H54 (cell line): ENCODE measurements at regions not wholly inside any gene's neighbourhood (a gene's known extent, or its start where the extent isn't known, plus 50 kb on each side); places are given as distances from the start of the nearest gene placed in this dataset.
"Not testable (repeated sequence)": the region's sequence is repeated elsewhere in the genome, so short reads cannot be mapped to it uniquely, and the experiment has no call there.

Source experiments
- DNase-seq: peaks from one replicate; pipeline ENCODE4 v3.0.0; 2011; ENCODE audit warnings: low spot score, mixed read lengths; ENCODE audit not compliant: insufficient read length
- FAIRE-seq: peaks from 3 replicates; lab custom pipeline; 2011; peaks lifted over from hg19 to GRCh38; lab: Jason Lieb, UNC
- POLR2A ChIP-seq: IDR thresholded peaks from 2 replicates; pipeline ENCODE4 v1.6.1; 2011; ENCODE audit warnings: low read depth, mild to moderate bottlenecking, low read length

- no peak for FAIRE-seq
- no peak for TF ChIP-seq POLR2A
Observed at GRCh38 chr14:104305511-104306449, 167.4 kb downstream of the KIF26A start.

DNA sequence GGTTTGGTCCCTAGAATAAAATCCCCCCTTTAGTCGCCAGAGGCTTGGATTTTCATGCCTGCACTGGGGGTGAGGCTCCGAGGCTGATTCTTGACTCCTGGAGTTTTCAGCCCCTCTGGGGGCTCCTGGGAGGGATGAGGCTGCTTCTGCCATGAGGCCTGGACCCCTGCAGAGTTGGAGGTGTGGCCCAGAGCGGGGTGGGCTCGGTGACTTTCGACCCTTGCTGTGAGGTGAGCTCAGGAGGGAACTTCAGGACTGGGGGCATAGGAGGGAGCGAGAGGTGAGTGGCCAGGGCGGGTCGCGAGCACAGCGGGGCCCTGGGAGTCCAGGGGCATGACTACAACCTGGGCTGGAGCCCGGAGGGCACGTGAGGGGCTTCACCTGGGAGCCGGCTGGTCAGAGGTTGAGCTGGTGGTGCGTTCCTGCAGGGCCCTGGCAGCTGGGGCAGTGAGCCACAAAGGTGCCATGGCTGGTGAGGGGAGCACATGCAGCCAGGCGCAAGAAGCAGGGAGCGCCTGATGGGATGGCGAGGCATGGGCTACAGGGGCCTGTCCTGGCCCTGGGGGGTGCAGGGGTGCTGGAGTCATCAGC lies 168.2 kb downstream of the KIF26A start:
- no peak for DNase-seq
- TF ChIP-seq POLR2A = no peak
- FAIRE-seq = no peak

More at GRCh38 chr14:104305511-104306449, 167.4 kb downstream of the KIF26A start:
- DNase-seq = no peak

DNA sequence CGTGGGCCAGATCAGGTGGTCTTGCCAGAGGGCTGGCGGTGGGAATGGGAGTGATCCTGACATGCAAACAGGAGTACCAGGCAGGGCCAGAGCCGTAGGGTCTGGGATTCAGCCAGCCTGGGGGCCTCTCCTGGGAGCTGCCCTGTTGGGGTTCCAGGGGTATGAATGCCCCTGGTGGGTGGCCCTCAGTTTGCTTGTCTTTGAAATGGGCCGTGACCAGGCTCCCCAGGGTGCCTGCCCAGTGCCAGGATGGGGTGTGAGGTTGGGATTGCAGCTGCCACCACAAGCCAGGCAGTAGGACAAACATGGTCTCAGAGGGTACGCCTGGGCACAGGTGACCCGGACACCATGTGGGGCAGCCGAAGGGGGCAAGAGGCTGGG lies 168.8 kb downstream of the KIF26A start:
- no peak for TF ChIP-seq POLR2A
- FAIRE-seq = no peak
- DNase-seq = no peak

- no peak for FAIRE-seq
- TF ChIP-seq POLR2A = no peak
Observed at GRCh38 chr14:104307627-104308401, 169.4 kb downstream of the KIF26A start.

GRCh38 chr14:104308534-104308933 lies 170.1 kb downstream of the KIF26A start:
- not testable (repeated sequence) for FAIRE-seq, DNase-seq

More at GRCh38 chr14:104307627-104308401, 169.4 kb downstream of the KIF26A start:
- DNase-seq = no peak

DNA sequence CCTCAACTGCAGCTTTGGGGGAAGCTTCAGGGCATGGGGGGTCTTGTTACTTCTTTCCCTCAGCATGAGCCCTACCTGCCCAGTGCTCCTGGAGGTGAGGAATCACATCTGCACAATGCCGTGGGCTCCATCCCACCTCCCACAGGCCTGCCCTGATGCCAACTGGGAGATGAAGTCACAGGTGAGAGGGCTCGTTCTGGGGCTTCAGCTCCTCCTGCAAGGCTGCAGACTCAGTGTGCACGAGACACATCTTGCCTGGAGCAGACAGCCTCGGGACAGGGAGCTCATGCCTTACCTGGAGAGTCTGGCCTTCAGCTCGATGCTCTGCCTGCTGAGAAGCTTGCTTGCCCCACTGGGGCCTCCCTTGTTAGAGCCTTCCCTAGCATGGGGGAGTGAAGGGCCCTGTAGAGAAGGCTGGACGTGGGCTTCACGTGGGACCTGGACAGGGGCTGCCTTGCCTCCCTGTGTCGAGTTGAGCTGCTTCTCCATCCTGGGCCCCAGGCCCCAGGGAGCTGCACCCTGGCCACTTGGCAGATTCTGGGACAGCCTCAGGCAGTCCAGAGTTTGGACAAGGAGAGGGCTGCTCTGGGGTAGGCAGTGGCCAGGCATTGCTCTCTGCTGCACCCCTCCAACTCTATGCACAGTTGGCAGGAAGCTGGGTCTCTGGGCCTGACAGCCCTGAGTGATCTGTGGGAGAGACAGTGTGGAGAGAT lies 171.4 kb downstream of the KIF26A start:
- DNase-seq (no peak), FAIRE-seq (no peak)
- TF ChIP-seq POLR2A = no peak

- DNase-seq (no peak), FAIRE-seq (no peak)
- TF ChIP-seq POLR2A = no peak
Observed at GRCh38 chr14:104311358-104311757, 173.0 kb downstream of the KIF26A start.

GRCh38 chr14:104313674-104314073 lies 175.3 kb downstream of the KIF26A start:
- TF ChIP-seq POLR2A = no peak
- FAIRE-seq (no peak), DNase-seq (no peak)

DNA sequence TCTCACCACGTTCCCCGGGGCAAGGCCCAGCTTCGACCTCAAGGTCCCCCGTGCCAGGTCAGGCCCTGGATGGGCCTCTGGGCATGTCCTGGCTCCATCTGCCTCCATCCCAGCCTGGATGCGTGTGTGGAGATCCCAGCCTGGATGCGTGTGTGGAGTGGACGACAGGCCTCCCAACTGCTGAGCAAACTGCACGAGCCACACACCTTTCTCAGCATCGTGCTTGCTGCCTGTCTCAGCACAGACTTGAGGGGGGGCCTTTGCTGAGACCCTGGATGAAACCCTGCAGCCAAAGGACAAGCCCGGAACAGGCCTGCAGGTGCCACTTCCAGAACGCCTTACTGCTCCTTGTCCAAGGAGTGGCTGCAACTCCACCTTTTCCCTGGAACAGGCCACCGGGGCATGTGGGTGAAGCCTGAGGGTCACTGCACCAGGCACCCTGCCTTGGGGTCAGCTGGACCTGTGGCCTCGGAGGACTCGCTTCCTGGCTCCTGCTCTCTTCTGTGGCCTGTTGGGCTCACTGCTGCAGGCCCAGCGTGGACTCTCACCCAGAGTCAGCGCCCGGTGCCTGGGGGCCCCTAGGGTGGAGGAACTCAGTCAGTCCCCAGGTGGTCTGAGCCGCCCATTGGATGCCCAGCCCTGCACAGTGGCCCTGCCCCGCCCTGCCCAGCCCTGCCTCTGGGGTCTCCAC lies 176.0 kb downstream of the KIF26A start:
- TF ChIP-seq POLR2A = no peak
- DNase-seq (no peak), FAIRE-seq (no peak)

DNA sequence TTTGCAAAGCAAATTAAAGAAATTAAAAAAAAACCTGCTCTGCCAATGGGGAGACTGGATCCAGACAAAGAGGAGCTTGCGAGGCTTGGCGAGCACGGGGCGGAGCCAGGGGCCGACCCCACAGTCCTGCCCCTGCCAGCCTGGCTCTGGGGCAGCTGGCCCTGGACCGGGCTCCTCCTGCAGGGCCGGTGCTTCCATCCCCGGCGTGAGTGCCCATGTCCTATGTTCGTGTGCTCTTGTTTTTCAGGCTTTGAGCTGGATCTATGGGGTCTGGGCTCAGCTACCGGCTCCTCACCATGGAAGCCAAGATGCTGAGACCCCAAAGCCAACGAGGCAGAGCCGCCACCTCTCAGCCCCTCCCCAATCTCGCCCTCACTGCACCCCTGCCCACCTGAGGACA lies 176.8 kb downstream of the KIF26A start:
- no peak for FAIRE-seq
- TF ChIP-seq POLR2A = no peak
- DNase-seq = no peak

GRCh38 chr14:104315625-104316024 lies 177.2 kb downstream of the KIF26A start:
- no peak for FAIRE-seq
- TF ChIP-seq POLR2A = no peak
- no peak for DNase-seq

- FAIRE-seq (no peak), DNase-seq (no peak)
- TF ChIP-seq POLR2A = no peak
Observed at GRCh38 chr14:104316121-104316722, 177.8 kb downstream of the KIF26A start.

- no peak for FAIRE-seq
- TF ChIP-seq POLR2A = no peak
- no peak for DNase-seq
Observed at GRCh38 chr14:104316723-104317491, 178.5 kb downstream of the KIF26A start.
